GM12873 (cell line): ENCODE measurements at regions not wholly inside any gene's neighbourhood (a gene's known extent, or its start where the extent isn't known, plus 50 kb on each side); places are given as distances from the start of the nearest gene placed in this dataset.

Experiments
- CTCF ChIP-seq: IDR thresholded peaks from 2 replicates; pipeline ENCODE4 v1.5.1; 2012; ENCODE audit warnings: low read depth, mild to moderate bottlenecking, moderate library complexity, low read length, control low read depth; ENCODE audit not compliant: insufficient read depth; ENCODE audit errors: missing control alignments

- TF ChIP-seq CTCF = no peak
Measured at GRCh38 chr1:114232691-114233090, 79.0 kb upstream of the SYT6 start.

- no peak for TF ChIP-seq CTCF
Measured at GRCh38 chr1:114231301-114231700, 77.6 kb upstream of the SYT6 start.

GRCh38 chr1:114229368-114229767 lies 75.7 kb upstream of the SYT6 start:
- TF ChIP-seq CTCF = no peak

- TF ChIP-seq CTCF = no peak
Measured at GRCh38 chr1:114227059-114227458, 73.4 kb upstream of the SYT6 start.

GRCh38 chr1:114224196-114224907 lies 70.7 kb upstream of the SYT6 start:
- TF ChIP-seq CTCF = no peak

- TF ChIP-seq CTCF = no peak
Measured at GRCh38 chr1:114222920-114223319, 69.3 kb upstream of the SYT6 start.

GRCh38 chr1:114219172-114219868 lies 65.7 kb upstream of the SYT6 start:
- TF ChIP-seq CTCF = no peak
